ENCODE measurements at regions not wholly inside any gene's neighbourhood (a gene's known extent, or its start where the extent isn't known, plus 50 kb on each side); places are given as distances from the start of the nearest gene placed in this dataset.
"Not testable (repeated sequence)": the region's sequence is repeated elsewhere in the genome, so short reads cannot be mapped to it uniquely, and the experiment has no call there.

GRCh38 chrX:47743504-47743903 is 84.5 kb upstream of the UXT start:
- Histone ChIP-seq H3K9me3 (replicated peaks; ENCODE audit: control insufficient read depth, low read depth, low read length) (no peaks in the 10 kb centered on the region), H3K4me1 (ENCODE audit: control insufficient read depth, insufficient read depth, low read length) (no peaks in the 10 kb centered on the region), H3K27me3 (ENCODE audit: control insufficient read depth, insufficient read depth, low read length) (no peaks in the 10 kb centered on the region), H3K27ac (ENCODE audit: low read length) (no peak overlapping the region), H3K4me3 (ENCODE audit: low read length) (no peak overlapping the region), H3K36me3 (ENCODE audit: control insufficient read depth, insufficient read depth, low read length) (no peaks in the 10 kb centered on the region)
- no peak for DNase-seq
- WGBS (ENCODE audit: insufficient coverage), result 40% methylated on average over 1 of the region's 2 CpGs

- not testable (repeated sequence) for DNase-seq; H3K4me3 ChIP-seq (ENCODE audit: low read length); H3K27ac ChIP-seq (ENCODE audit: low read length); H3K4me1 ChIP-seq (ENCODE audit: control insufficient read depth, insufficient read depth, low read length); H3K27me3 ChIP-seq (ENCODE audit: control insufficient read depth, insufficient read depth, low read length); H3K36me3 ChIP-seq (ENCODE audit: control insufficient read depth, insufficient read depth, low read length); H3K9me3 ChIP-seq (replicated peaks; ENCODE audit: control insufficient read depth, low read depth, low read length)
- WGBS (ENCODE audit: insufficient coverage), result no CpG with 5 or more reads among the region's 3 CpGs
Measured at GRCh38 chrX:47738870-47739269, 79.9 kb upstream of the UXT start.

- Histone ChIP-seq H3K4me3 (ENCODE audit: low read length) (no peak overlapping the region), H3K36me3 (ENCODE audit: control insufficient read depth, insufficient read depth, low read length) (no peaks in the 10 kb centered on the region), H3K27me3 (ENCODE audit: control insufficient read depth, insufficient read depth, low read length) (no peaks in the 10 kb centered on the region), H3K4me1 (ENCODE audit: control insufficient read depth, insufficient read depth, low read length) (no peaks in the 10 kb centered on the region), H3K9me3 (replicated peaks; ENCODE audit: control insufficient read depth, low read depth, low read length) (peaks cover 4% of the 10 kb centered on the region), H3K27ac (ENCODE audit: low read length) (no peak overlapping the region)
- WGBS (ENCODE audit: insufficient coverage), result 69% methylated on average over 7 of the region's 9 CpGs
- DNase-seq, result no peak
Measured at GRCh38 chrX:47723689-47724088, 64.7 kb upstream of the UXT start.

- WGBS (ENCODE audit: insufficient coverage), result 91% methylated on average over 3 of the region's 5 CpGs
- no peak for DNase-seq
- Histone ChIP-seq H3K4me3 (ENCODE audit: low read length) (no peak overlapping the region), H3K36me3 (ENCODE audit: control insufficient read depth, insufficient read depth, low read length) (no peaks in the 10 kb centered on the region), H3K4me1 (ENCODE audit: control insufficient read depth, insufficient read depth, low read length) (no peaks in the 10 kb centered on the region), H3K27ac (ENCODE audit: low read length) (no peak overlapping the region), H3K9me3 (replicated peaks; ENCODE audit: control insufficient read depth, low read depth, low read length) (peaks cover 4% of the 10 kb centered on the region), H3K27me3 (ENCODE audit: control insufficient read depth, insufficient read depth, low read length) (no peaks in the 10 kb centered on the region)
Measured at GRCh38 chrX:47723083-47723482, 64.1 kb upstream of the UXT start.

GRCh38 chrX:47722260-47722659 is 63.3 kb upstream of the UXT start:
- Histone ChIP-seq H3K27ac (ENCODE audit: low read length) (no peak overlapping the region), H3K4me1 (ENCODE audit: control insufficient read depth, insufficient read depth, low read length) (no peaks in the 10 kb centered on the region), H3K4me3 (ENCODE audit: low read length) (no peak overlapping the region), H3K27me3 (ENCODE audit: control insufficient read depth, insufficient read depth, low read length) (no peaks in the 10 kb centered on the region), H3K9me3 (replicated peaks; ENCODE audit: control insufficient read depth, low read depth, low read length) (peaks cover 4% of the 10 kb centered on the region), H3K36me3 (ENCODE audit: control insufficient read depth, insufficient read depth, low read length) (no peaks in the 10 kb centered on the region)
- 77% methylated on average over 3 of the region's 3 CpGs for WGBS (ENCODE audit: insufficient coverage)
- DNase-seq, result no peak

GRCh38 chrX:47715078-47715477 is 56.1 kb upstream of the UXT start:
- H3K27ac ChIP-seq (ENCODE audit: low read length); H3K27me3 ChIP-seq (ENCODE audit: control insufficient read depth, insufficient read depth, low read length); H3K36me3 ChIP-seq (ENCODE audit: control insufficient read depth, insufficient read depth, low read length); H3K9me3 ChIP-seq (replicated peaks; ENCODE audit: control insufficient read depth, low read depth, low read length); H3K4me1 ChIP-seq (ENCODE audit: control insufficient read depth, insufficient read depth, low read length); DNase-seq; H3K4me3 ChIP-seq (ENCODE audit: low read length): not testable (repeated sequence)
- WGBS (ENCODE audit: insufficient coverage), result no CpG with 5 or more reads among the region's 3 CpGs

- H3K36me3 ChIP-seq (ENCODE audit: control insufficient read depth, insufficient read depth, low read length); H3K9me3 ChIP-seq (replicated peaks; ENCODE audit: control insufficient read depth, low read depth, low read length); H3K4me3 ChIP-seq (ENCODE audit: low read length); DNase-seq; H3K27ac ChIP-seq (ENCODE audit: low read length); H3K4me1 ChIP-seq (ENCODE audit: control insufficient read depth, insufficient read depth, low read length); H3K27me3 ChIP-seq (ENCODE audit: control insufficient read depth, insufficient read depth, low read length): not testable (repeated sequence)
- WGBS (ENCODE audit: insufficient coverage), result no CpG with 5 or more reads among the region's 4 CpGs
Measured at GRCh38 chrX:47712675-47713074, 53.7 kb upstream of the UXT start.

GRCh38 chrX:47710252-47710651 is 51.3 kb upstream of the UXT start:
- H3K4me1 ChIP-seq (ENCODE audit: control insufficient read depth, insufficient read depth, low read length), result no peaks in the 10 kb centered on the region
- no peaks in the 10 kb centered on the region for H3K9me3 ChIP-seq (replicated peaks; ENCODE audit: control insufficient read depth, low read depth, low read length)
- DNase-seq, result no peak
- H3K27ac ChIP-seq (ENCODE audit: low read length), result no peak overlapping the region
- 71% methylated on average over 1 of the region's 1 CpG for WGBS (ENCODE audit: insufficient coverage)
- H3K4me3 ChIP-seq (ENCODE audit: low read length), result no peak overlapping the region
- H3K36me3 ChIP-seq (ENCODE audit: control insufficient read depth, insufficient read depth, low read length), result no peaks in the 10 kb centered on the region
- peaks cover 5% of the 10 kb centered on the region for H3K27me3 ChIP-seq (ENCODE audit: control insufficient read depth, insufficient read depth, low read length)

Data from muscle of leg (tissue), 3 donors.